ENCODE measurements at regions not wholly inside any gene's neighbourhood (a gene's known extent, or its start where the extent isn't known, plus 50 kb on each side); places are given as distances from the start of the nearest gene placed in this dataset.

DNA sequence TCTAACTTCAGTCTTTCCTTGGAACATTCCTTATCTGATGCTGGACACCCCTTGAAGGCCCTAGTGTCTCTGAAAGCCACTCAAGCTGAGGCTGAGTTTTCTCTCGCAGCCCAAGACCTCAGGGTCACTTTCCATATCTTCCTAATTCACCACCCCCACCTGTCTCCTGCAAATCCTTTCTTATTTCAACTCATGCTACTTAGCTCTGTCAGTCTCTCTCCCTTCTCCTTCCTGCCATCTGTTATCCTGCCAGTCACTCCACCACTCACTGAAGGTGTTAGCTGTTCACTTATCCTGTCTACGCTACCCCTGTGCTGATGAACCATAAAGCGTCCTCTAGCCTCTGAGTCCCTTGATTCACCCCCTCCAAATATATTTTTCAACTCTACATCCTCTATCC is 143.9 kb upstream of the SHISA6 start:
- TF ChIP-seq, protein P1, sequence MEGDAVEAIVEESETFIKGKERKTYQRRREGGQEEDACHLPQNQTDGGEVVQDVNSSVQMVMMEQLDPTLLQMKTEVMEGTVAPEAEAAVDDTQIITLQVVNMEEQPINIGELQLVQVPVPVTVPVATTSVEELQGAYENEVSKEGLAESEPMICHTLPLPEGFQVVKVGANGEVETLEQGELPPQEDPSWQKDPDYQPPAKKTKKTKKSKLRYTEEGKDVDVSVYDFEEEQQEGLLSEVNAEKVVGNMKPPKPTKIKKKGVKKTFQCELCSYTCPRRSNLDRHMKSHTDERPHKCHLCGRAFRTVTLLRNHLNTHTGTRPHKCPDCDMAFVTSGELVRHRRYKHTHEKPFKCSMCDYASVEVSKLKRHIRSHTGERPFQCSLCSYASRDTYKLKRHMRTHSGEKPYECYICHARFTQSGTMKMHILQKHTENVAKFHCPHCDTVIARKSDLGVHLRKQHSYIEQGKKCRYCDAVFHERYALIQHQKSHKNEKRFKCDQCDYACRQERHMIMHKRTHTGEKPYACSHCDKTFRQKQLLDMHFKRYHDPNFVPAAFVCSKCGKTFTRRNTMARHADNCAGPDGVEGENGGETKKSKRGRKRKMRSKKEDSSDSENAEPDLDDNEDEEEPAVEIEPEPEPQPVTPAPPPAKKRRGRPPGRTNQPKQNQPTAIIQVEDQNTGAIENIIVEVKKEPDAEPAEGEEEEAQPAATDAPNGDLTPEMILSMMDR (IDR thresholded peaks at IDR 0.05; ENCODE audit: unreplicated experiment in 3 of 3): no peak
- peaks cover 11% of the 10 kb centered on the region for H3K27me3 Mint-ChIP-seq (ENCODE audit: low read depth)
- no peak overlapping the region for H3K4me3 Mint-ChIP-seq

DNA sequence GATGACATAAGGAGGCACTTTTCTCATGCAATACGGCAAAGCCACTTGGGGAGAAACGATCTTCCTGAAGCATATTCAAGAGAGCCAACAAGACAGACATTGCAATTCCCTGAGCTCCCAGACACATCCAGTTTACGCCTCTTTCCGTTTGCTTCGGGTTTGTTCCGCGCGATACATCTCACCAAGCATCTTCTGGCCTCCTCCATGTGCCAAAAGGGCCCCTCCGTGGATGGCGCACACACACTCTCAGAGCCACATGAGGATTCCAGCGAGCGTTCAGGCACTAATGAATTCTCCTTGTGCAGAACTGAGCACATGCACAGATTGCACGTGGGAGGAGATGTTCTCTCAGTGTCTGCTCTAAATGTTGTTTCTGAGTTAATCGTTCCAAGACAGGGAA is 146.7 kb upstream of the SHISA6 start:
- H3K9me3 Mint-ChIP-seq: no peaks in the 10 kb centered on the region
- TF ChIP-seq, protein P1 (IDR thresholded peaks at IDR 0.05; ENCODE audit: unreplicated experiment in 3 of 3): no peak
- H3K27ac Mint-ChIP-seq: no peak overlapping the region
- H3K27me3 Mint-ChIP-seq (ENCODE audit: low read depth): peaks cover 17% of the 10 kb centered on the region
- H3K4me1 Mint-ChIP-seq: no peaks in the 10 kb centered on the region
- H3K36me3 Mint-ChIP-seq (ENCODE audit: low read depth): no peaks in the 10 kb centered on the region
- H3K4me3 Mint-ChIP-seq: no peak overlapping the region

More for the DNA sequence above, 143.9 kb upstream of the SHISA6 start:
- Mint-ChIP-seq H3K36me3 (ENCODE audit: low read depth) (no peaks in the 10 kb centered on the region), H3K9me3 (no peaks in the 10 kb centered on the region), H3K27ac (no peak overlapping the region), H3K4me1 (no peaks in the 10 kb centered on the region)

DNA sequence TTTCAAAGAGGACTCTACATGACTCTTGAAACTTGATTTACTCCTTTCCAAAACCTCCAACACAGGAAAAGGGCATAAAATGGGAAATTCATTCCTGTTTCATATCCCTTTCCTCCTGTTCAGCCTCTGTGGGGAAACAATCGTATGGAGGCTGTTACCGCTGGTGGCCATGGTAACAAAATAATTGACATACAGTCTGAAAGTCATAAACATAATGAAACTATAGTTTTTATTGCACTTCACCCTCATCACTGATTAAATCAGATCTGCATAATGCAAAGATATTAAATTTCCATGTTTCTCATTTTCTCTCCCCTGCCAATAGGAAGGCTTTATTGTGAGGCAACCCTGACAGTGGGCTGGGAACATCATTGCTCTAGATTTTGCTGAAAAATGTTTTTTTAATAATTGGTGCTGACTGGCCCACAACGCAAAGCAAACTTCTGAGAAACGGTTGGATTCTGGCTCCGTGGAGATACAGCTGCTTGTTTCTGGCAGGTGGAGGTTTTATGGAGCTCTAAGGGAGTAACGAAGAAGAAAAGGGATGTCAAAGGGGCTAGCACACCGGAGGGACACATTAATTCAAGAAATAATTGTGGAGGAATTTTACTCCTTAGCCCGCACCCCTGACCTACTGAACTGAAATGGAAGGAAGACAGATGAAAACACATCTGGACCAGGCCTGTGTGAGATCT is 154.2 kb upstream of the SHISA6 start:
- H3K27ac Mint-ChIP-seq: peak overlapping the region; percentile 11 to 52 (median 30)
- H3K4me1 Mint-ChIP-seq: peaks cover 15% of the 10 kb centered on the region
- peaks cover 11% of the 10 kb centered on the region for H3K27me3 Mint-ChIP-seq (ENCODE audit: low read depth)
- no peak overlapping the region for H3K4me3 Mint-ChIP-seq
- no peaks in the 10 kb centered on the region for H3K36me3 Mint-ChIP-seq (ENCODE audit: low read depth)
- H3K9me3 Mint-ChIP-seq: no peaks in the 10 kb centered on the region
- TF ChIP-seq, protein P1 (IDR thresholded peaks at IDR 0.05; ENCODE audit: unreplicated experiment in 3 of 3): no peak

DNA sequence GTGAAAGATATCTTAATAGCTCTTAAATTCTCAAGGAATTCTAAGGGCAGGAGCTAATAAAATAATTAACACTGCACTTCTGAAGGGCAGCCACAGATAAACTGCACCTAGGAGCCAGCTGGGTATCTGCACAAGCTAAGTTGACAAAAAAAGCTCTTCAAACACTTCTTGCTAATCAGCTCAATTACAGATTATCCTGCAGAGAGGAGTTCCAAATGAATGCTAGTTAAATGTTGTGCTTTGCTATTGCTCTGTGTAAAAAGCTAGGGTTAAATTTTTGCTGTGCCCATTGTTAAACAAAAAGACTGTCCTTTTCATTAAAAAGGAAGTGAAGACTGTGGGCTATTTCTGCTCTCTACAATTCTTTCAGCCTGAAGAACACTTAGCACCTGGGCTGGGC is 158.5 kb upstream of the SHISA6 start:
- Mint-ChIP-seq H3K9me3 (no peaks in the 10 kb centered on the region), H3K4me1 (peaks cover 15% of the 10 kb centered on the region), H3K36me3 (ENCODE audit: low read depth) (no peaks in the 10 kb centered on the region), H3K27me3 (ENCODE audit: low read depth) (peaks cover 5% of the 10 kb centered on the region), H3K4me3 (no peak overlapping the region), H3K27ac (no peak overlapping the region)
- TF ChIP-seq, protein P1 (IDR thresholded peaks at IDR 0.05; ENCODE audit: unreplicated experiment in 3 of 3): no peak

DNA sequence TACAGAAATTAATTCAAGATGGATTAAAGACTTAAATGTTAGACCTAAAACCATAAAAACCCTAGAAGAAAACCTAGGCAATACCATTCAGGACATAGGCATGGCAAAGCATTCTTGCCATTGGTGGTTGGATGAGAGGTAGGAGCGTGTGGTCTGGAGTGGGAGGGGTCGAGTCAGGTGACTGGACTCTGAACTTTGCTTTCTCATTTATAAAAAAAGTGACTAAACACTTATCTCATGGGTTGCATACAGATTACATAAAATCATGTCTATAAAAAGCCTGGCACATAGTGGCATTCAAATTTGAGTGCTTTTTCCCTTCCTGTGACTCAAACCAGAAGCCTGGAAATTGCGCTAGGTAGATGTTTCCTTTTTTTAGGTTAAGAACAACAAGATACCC is 159.7 kb upstream of the SHISA6 start:
- TF ChIP-seq, protein P1 (IDR thresholded peaks at IDR 0.05; ENCODE audit: unreplicated experiment in 3 of 3): no peak
- Mint-ChIP-seq H3K4me3 (no peak overlapping the region), H3K36me3 (ENCODE audit: low read depth) (no peaks in the 10 kb centered on the region), H3K4me1 (peaks cover 7% of the 10 kb centered on the region), H3K9me3 (no peaks in the 10 kb centered on the region), H3K27me3 (ENCODE audit: low read depth) (peaks cover 5% of the 10 kb centered on the region), H3K27ac (no peak overlapping the region)

DNA sequence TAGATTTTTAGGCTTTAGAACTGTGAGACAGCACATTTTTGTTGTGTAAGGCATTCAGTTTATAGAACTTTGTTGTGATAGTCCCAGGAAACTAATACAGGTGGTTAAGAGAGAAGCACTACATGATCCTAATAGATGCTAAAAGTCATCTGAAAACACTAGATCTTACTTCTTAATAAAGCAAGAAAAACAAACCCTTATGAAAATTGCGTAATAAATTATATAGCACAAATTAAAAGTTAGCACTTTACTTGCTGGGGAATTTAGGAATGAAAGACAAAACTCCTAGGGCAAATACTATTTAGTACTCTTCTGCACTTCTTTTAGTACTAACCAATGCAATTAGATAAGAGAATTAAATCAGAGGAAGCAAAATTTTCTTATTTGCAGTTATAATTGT is 163.3 kb upstream of the SHISA6 start:
- TF ChIP-seq, protein P1 (IDR thresholded peaks at IDR 0.05; ENCODE audit: unreplicated experiment in 3 of 3): no peak
- H3K27me3 Mint-ChIP-seq (ENCODE audit: low read depth): no peaks in the 10 kb centered on the region
- no peaks in the 10 kb centered on the region for H3K4me1 Mint-ChIP-seq
- no peaks in the 10 kb centered on the region for H3K36me3 Mint-ChIP-seq (ENCODE audit: low read depth)
- H3K27ac Mint-ChIP-seq: no peak overlapping the region
- no peak overlapping the region for H3K4me3 Mint-ChIP-seq
- H3K9me3 Mint-ChIP-seq: no peaks in the 10 kb centered on the region
